Forelimb muscle (tissue), 1 donor: ENCODE measurements at regions not wholly inside any gene's neighbourhood (a gene's known extent, or its start where the extent isn't known, plus 50 kb on each side); places are given as distances from the start of the nearest gene placed in this dataset.
A peak's percentile ranks its signal among the peaks of the same experiment; 100 is the strongest.
"Not testable (repeated sequence)": the region's sequence is repeated elsewhere in the genome, so short reads cannot be mapped to it uniquely, and the experiment has no call there.

Source experiments
- DNase-seq: peaks from one replicate; pipeline ENCODE4 v3.0.0-alpha.2; 2013; ENCODE audit warnings: low read depth

- DNase-seq: no peak
Measured at GRCh38 chr2:125701070-125701469, 954.9 kb upstream of the GYPC start.

- no peak for DNase-seq
Measured at GRCh38 chr2:125707611-125708010, 948.3 kb upstream of the GYPC start.

GRCh38 chr2:125710561-125710960 is 945.4 kb upstream of the GYPC start:
- no peak for DNase-seq

GRCh38 chr2:125711075-125711474 is 944.9 kb upstream of the GYPC start:
- no peak for DNase-seq

GRCh38 chr2:125713533-125713932 is 942.4 kb upstream of the GYPC start:
- DNase-seq: no peak

- DNase-seq: no peak
Measured at GRCh38 chr2:125721072-125721721, 934.8 kb upstream of the GYPC start.

- DNase-seq: no peak
Measured at GRCh38 chr2:125730921-125731320, 925.0 kb upstream of the GYPC start.

GRCh38 chr2:125736306-125736705 is 919.7 kb upstream of the GYPC start:
- DNase-seq: no peak

GRCh38 chr2:125745514-125745913 is 910.4 kb upstream of the GYPC start:
- DNase-seq: peak; percentile 26

GRCh38 chr2:125746321-125747164 is 909.4 kb upstream of the GYPC start:
- DNase-seq: no peak

- DNase-seq: no peak
Measured at GRCh38 chr2:125747165-125747425, 908.9 kb upstream of the GYPC start.

- DNase-seq: no peak
Measured at GRCh38 chr2:125756431-125756830, 899.5 kb upstream of the GYPC start.

GRCh38 chr2:125796784-125797183 is 859.2 kb upstream of the GYPC start:
- DNase-seq: no peak

- no peak for DNase-seq
Measured at GRCh38 chr2:125797192-125797591, 858.8 kb upstream of the GYPC start.

GRCh38 chr2:125822746-125823145 is 833.2 kb upstream of the GYPC start:
- no peak for DNase-seq

- DNase-seq: not testable (repeated sequence)
Measured at GRCh38 chr2:125825781-125826180, 830.2 kb upstream of the GYPC start.

GRCh38 chr2:125837128-125837527 is 818.8 kb upstream of the GYPC start:
- DNase-seq: no peak

- DNase-seq: no peak
Measured at GRCh38 chr2:125837611-125838010, 818.3 kb upstream of the GYPC start.

- no peak for DNase-seq
Measured at GRCh38 chr2:125839945-125840344, 816.0 kb upstream of the GYPC start.

- DNase-seq: no peak
Measured at GRCh38 chr2:125842041-125842440, 813.9 kb upstream of the GYPC start.

- no peak for DNase-seq
Measured at GRCh38 chr2:125850541-125850940, 805.4 kb upstream of the GYPC start.

GRCh38 chr2:125852364-125852763 is 803.6 kb upstream of the GYPC start:
- no peak for DNase-seq

GRCh38 chr2:125853626-125854025 is 802.3 kb upstream of the GYPC start:
- no peak for DNase-seq

GRCh38 chr2:125855204-125855603 is 800.8 kb upstream of the GYPC start:
- DNase-seq: no peak
